DMS 273 treated with DMSO at 0.1 percent for 48 hours (cell line): ENCODE measurements at regions not wholly inside any gene's neighbourhood (a gene's known extent, or its start where the extent isn't known, plus 50 kb on each side); places are given as distances from the start of the nearest gene placed in this dataset.

Experiments used
- DNase-seq: peaks from one replicate; lab custom pipeline; 2025; lab: John Stamatoyannopoulos, UW

- DNase-seq, result no peak
These were observed 54.9 kb upstream of the PPP2R5C start for GRCh38 chr14:101706509-101707067.

DNA sequence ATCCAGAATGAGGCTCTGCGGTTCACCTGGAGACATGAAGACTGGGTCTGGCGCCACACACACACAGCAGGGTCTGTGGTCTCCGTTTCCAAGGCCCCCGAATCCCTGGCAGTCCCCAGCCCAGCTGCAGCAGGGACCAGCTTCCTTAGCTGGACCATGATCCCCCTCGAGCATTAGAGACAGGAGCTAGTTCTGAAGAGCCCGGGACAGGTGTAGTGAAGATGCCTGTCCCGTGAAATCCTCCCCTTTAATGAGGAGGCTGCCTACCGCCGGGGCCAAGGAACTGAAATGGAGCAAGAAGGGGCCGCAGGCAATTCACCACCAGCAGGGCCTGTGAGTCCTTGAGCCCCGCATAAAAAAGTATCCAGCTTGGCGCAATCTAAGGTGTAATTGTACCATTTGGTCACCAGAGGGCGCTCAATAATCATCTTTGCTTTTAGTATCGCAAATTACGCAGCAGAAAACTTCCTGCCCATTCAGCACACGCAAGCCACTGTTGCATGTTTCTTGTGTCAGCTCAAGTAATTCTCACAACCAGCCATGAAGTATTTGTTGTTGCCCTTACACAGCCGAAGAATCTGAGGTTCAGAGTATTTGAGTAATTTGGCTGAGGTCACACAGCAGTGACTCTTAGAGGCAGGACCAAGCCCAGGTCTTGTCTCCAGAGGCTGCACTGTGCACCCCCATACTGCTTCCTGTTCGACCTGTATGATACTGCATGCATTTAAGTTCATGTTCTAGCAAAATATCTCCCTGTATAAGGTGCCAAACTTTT lies 54.3 kb upstream of the PPP2R5C start:
- peak; percentile 59 for DNase-seq

- DNase-seq, result no peak
These were observed 53.5 kb upstream of the PPP2R5C start for GRCh38 chr14:101707863-101708620.

- no peak for DNase-seq
These were observed 52.5 kb upstream of the PPP2R5C start for GRCh38 chr14:101708853-101709532.

DNA sequence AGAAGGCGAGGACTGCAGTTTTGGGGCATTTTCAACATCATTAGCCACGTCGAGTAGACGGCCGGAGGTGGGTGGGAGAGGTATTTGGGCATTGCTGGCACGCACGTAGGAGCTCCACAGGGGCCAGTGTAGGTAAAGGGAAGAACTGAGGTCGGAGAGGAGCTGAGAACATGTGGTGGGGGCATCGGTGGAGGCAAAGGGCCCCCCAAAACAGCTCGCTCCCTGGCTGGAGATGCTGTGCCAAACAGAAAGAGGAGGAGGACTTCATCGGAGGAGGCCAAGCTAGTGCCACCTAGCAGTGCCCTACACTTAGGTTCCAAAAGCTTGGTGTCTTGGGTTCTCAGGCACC lies 52.0 kb upstream of the PPP2R5C start:
- DNase-seq, result no peak

GRCh38 chr14:101709962-101710931 lies 51.3 kb upstream of the PPP2R5C start:
- no peak for DNase-seq

DNA sequence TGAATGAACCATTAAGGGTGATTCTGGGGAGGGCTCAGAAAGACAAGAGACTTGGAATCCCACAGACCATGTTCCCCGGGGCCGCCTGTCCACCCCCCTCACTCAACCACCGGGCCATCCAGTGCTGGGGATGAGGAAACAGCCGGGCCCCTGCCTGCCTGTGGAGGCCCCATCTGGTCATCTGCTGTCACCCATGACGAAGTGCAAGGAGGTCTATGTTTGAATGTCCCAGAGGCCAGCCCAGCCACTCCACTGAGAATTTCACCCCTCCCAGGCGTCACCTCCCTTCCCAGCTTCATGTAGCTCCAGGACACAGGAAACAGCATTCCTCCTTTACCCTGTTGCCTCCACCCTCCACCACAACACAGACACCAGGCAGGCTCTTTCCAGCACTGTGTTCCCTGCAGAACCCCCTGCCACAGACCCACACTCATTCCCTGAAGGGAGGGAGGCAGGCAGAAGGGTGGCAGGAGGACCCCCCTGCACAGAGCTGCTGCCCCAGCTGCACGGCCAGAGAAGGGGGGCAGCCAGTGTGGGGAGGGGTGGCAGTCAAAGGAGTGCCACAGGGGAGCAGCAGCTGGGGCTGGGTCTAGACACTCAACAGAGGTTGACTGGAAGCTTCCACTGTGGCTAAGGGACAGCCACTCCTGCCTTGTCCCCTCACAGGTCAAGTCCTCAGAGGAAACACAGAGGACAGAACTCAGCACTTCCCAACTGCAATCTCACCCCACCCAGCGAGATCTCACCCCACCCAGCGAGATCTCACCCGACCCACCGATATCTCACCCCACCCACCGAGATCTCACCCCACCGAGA lies 50.3 kb upstream of the PPP2R5C start:
- no peak for DNase-seq
